ENCODE measurements at regions not wholly inside any gene's neighbourhood (a gene's known extent, or its start where the extent isn't known, plus 50 kb on each side); places are given as distances from the start of the nearest gene placed in this dataset.

- TF ChIP-seq, protein P1, sequence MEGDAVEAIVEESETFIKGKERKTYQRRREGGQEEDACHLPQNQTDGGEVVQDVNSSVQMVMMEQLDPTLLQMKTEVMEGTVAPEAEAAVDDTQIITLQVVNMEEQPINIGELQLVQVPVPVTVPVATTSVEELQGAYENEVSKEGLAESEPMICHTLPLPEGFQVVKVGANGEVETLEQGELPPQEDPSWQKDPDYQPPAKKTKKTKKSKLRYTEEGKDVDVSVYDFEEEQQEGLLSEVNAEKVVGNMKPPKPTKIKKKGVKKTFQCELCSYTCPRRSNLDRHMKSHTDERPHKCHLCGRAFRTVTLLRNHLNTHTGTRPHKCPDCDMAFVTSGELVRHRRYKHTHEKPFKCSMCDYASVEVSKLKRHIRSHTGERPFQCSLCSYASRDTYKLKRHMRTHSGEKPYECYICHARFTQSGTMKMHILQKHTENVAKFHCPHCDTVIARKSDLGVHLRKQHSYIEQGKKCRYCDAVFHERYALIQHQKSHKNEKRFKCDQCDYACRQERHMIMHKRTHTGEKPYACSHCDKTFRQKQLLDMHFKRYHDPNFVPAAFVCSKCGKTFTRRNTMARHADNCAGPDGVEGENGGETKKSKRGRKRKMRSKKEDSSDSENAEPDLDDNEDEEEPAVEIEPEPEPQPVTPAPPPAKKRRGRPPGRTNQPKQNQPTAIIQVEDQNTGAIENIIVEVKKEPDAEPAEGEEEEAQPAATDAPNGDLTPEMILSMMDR (IDR thresholded peaks at IDR 0.05 in 2 of 3, conservative IDR thresholded peaks at IDR 0.05 in 1 of 3; ENCODE audit: borderline replicate concordance in 1 of 3, insufficient read depth in 1 of 3, low read depth in 2 of 3, low read length in 2 of 3) = no peak
- no peak for TF ChIP-seq ZNF274 (IDR thresholded peaks at IDR 0.05; ENCODE audit: low read depth, low read length)
Measured at GRCh38 chr11:70604221-70604620, 205.9 kb downstream of the CTTN start.
